Suprapubic skin (tissue), 3 donors: ENCODE measurements at regions not wholly inside any gene's neighbourhood (a gene's known extent, or its start where the extent isn't known, plus 50 kb on each side); places are given as distances from the start of the nearest gene placed in this dataset.

Experiments used
- CTCF ChIP-seq, 2 donors: fragments of 200-600 bp in 1 of 2; fragments of 450-650 bp in 1 of 2; sonication (generic) in 1 of 2; IDR thresholded peaks; one replicate each; pipeline ENCODE4 v1.5.1; 2016 to 2019; ENCODE audit warnings: antibody characterized with exemption in 2 of 2, mild to moderate bottlenecking in 1 of 2, moderate library complexity in 1 of 2
- POLR2A ChIP-seq, 2 donors: fragments of 450-650 bp; IDR thresholded peaks; one replicate each; pipeline ENCODE4 v1.6.1; 2017; ENCODE audit warnings: antibody characterized with exemption in 2 of 2, mild to moderate bottlenecking in 2 of 2, moderate library complexity in 2 of 2

GRCh38 chr1:147052677-147053076 lies 114.6 kb downstream of the NBPF12 start:
- TF ChIP-seq POLR2A (IDR thresholded peaks at IDR 0.05) (no peak), CTCF (IDR thresholded peaks at IDR 0.05) (no peak)
